Spleen (tissue), 11 donors: ENCODE measurements at regions not wholly inside any gene's neighbourhood (a gene's known extent, or its start where the extent isn't known, plus 50 kb on each side); places are given as distances from the start of the nearest gene placed in this dataset.

Experiments
- DNase-seq: peaks from one replicate; pipeline ENCODE4 v3.0.0-alpha.2; 2020
- H3K27ac ChIP-seq, 8 donors: fragments of 200-600 bp; sonication (generic) in 7 of 8; 1 replicate in 4 of 8; 2 replicates in 4 of 8; pipeline versions ENCODE4 v1.5.0 to v1.8.0; 2016 to 2021; ENCODE audit warnings: inconsistent platforms in 4 of 8, mild to moderate bottlenecking in 4 of 8, moderate library complexity in 1 of 8
- H3K27me3 ChIP-seq, 7 donors: fragments of 200-600 bp; sonication (generic) in 6 of 7; replicated peaks in 1 of 7; 1 replicate in 4 of 7; 2 replicates in 3 of 7; pipeline versions ENCODE4 v1.5.0 to v1.8.0; 2016 to 2021; ENCODE audit warnings: inconsistent platforms in 3 of 7, mild to moderate bottlenecking in 1 of 7
- H3K36me3 ChIP-seq, 6 donors: fragments of 200-600 bp; sonication (generic) in 5 of 6; 1 replicate in 4 of 6; 2 replicates in 2 of 6; pipeline versions ENCODE4 v1.5.0 to v1.8.0; 2016 to 2021; ENCODE audit warnings: inconsistent platforms in 2 of 6
- H3K4me1 ChIP-seq, 6 donors: fragments of 200-600 bp; sonication (generic) in 5 of 6; 1 replicate in 3 of 6; 2 replicates in 3 of 6; pipeline versions ENCODE4 v1.5.0 to v1.8.0; 2016 to 2021; ENCODE audit warnings: inconsistent platforms in 3 of 6
- H3K4me3 ChIP-seq, 8 donors: fragments of 200-600 bp; sonication (generic) in 7 of 8; 1 replicate in 4 of 8; 2 replicates in 4 of 8; pipeline versions ENCODE4 v1.5.0 to v1.8.0; 2016 to 2021; ENCODE audit warnings: inconsistent platforms in 4 of 8, mild to moderate bottlenecking in 4 of 8, moderate library complexity in 2 of 8
- H3K9me3 ChIP-seq, 8 donors: fragments of 200-600 bp; sonication (generic) in 7 of 8; 1 replicate in 4 of 8; 2 replicates in 4 of 8; pipeline versions ENCODE4 v1.5.0 to v1.8.0; 2016 to 2021; ENCODE audit warnings: inconsistent platforms in 4 of 8
- CTCF ChIP-seq, 11 experiments: fragments of 200-600 bp in 7 of 11; fragments of 450-650 bp in 4 of 11; sonication (generic) in 4 of 11; IDR thresholded peaks in 8 of 11; conservative IDR thresholded peaks in 3 of 11; 1 replicate in 7 of 11; 2 replicates in 4 of 11; pipeline versions ENCODE4 v1.4.0 to v1.8.0; 2016 to 2021; ENCODE audit warnings: antibody characterized with exemption in 11 of 11, inconsistent platforms in 4 of 11, mild to moderate bottlenecking in 1 of 11
- POLR2A ChIP-seq, 3 donors: fragments of 450-650 bp; IDR thresholded peaks; one replicate each; pipeline ENCODE4 v1.5.1; 2017; ENCODE audit warnings: antibody characterized with exemption in 3 of 3, mild to moderate bottlenecking in 1 of 3
- POLR2AphosphoS5 ChIP-seq, 3 donors: sonication (generic); formaldehyde crosslinking; IDR thresholded peaks; one replicate each; pipeline ENCODE4 v1.5.1; 2017; ENCODE audit warnings: antibody characterized with exemption in 3 of 3
- WGBS, 5 donors: extraction: QIAGEN DNeasy Blood & Tissue Kit in 3 of 5; methylation state at CpG; one replicate each; pipeline versions ENCODE4 v1.1.5 to v1.1.7; 2013 to 2018; 5-methylcytosine and 5-hydroxymethylcytosine counted together
- intact Hi-C: fragments of 100-400 bp; cut with DNase I; formaldehyde crosslinking; loops from one replicate; pipeline ENCODE4 v1.15.0; 2023; ENCODE audit warnings: low total_unique reads
- donor health status: healthy with polysubstance abuse.
- donor health status: DM: no; HTN: no; CAD: no; lungs with moderate emphysema.
- donor health status: DM: no; HTN: no; CAD: no.
- donor health status: Bipolar disorder and iron deficiency.
- donor health status: healthy.
- donor health status: DM: no; HTN: no; CAD: no.
- donor health status: DM: yes; HTN: yes; CAD: no.

- H3K36me3 ChIP-seq: no peaks in the 10 kb centered on the region
- TF ChIP-seq POLR2A (IDR thresholded peaks at IDR 0.05): no peak
- TF ChIP-seq CTCF (IDR thresholded peaks at IDR 0.05 in 8 of 11, conservative IDR thresholded peaks at IDR 0.05 in 3 of 11): no peak
- TF ChIP-seq POLR2AphosphoS5 (IDR thresholded peaks at IDR 0.05): no peak
- H3K9me3 ChIP-seq: no peaks in the 10 kb centered on the region
- intact Hi-C loops: no loop called here
- no peak overlapping the region for H3K4me3 ChIP-seq
- no peak for DNase-seq
- no peaks in the 10 kb centered on the region for H3K4me1 ChIP-seq
- 56 to 78% (median 62%) methylated on average over 3 of the region's 3 CpGs for WGBS, 5 donors
- H3K27me3 ChIP-seq: no peaks in the 10 kb centered on the region
- no peak overlapping the region for H3K27ac ChIP-seq
Observed at GRCh38 chr9:32708480-32709150, 73.1 kb upstream of the TAF1L start.

GRCh38 chr9:32709871-32710270, 73.5 kb upstream of the TMEM215 start:
- H3K36me3 ChIP-seq: no peaks in the 10 kb centered on the region
- 90 to 95% (median 94%) methylated on average over 6 of the region's 6 CpGs for WGBS, 5 donors
- no peak overlapping the region for H3K4me3 ChIP-seq
- TF ChIP-seq POLR2A (IDR thresholded peaks at IDR 0.05) (no peak), POLR2AphosphoS5 (IDR thresholded peaks at IDR 0.05) (no peak), CTCF (IDR thresholded peaks at IDR 0.05 in 8 of 11, conservative IDR thresholded peaks at IDR 0.05 in 3 of 11) (no peak)
- no peaks in the 10 kb centered on the region for H3K4me1 ChIP-seq
- no peak for DNase-seq
- no peak overlapping the region for H3K27ac ChIP-seq
- no peaks in the 10 kb centered on the region for H3K27me3 ChIP-seq
- H3K9me3 ChIP-seq: no peaks in the 10 kb centered on the region
- intact Hi-C loops: no loop called here

- intact Hi-C loops: no loop called here
- Histone ChIP-seq H3K4me3 (no peak overlapping the region), H3K9me3 (no peaks in the 10 kb centered on the region), H3K27me3 (no peaks in the 10 kb centered on the region), H3K27ac (no peak overlapping the region), H3K4me1 (no peaks in the 10 kb centered on the region), H3K36me3 (no peaks in the 10 kb centered on the region)
- no peak for DNase-seq
- WGBS, 5 donors: 91 to 100% (median 94%) methylated on average over 1 of the region's 1 CpG
- no peak for TF ChIP-seq CTCF (IDR thresholded peaks at IDR 0.05 in 8 of 11, conservative IDR thresholded peaks at IDR 0.05 in 3 of 11)
- no peak for TF ChIP-seq POLR2A (IDR thresholded peaks at IDR 0.05)
- TF ChIP-seq POLR2AphosphoS5 (IDR thresholded peaks at IDR 0.05): no peak
Observed at GRCh38 chr9:32716425-32716824, 66.9 kb upstream of the TMEM215 start.

GRCh38 chr9:32716955-32717543, 66.3 kb upstream of the TMEM215 start:
- no peak for TF ChIP-seq POLR2AphosphoS5 (IDR thresholded peaks at IDR 0.05)
- TF ChIP-seq POLR2A (IDR thresholded peaks at IDR 0.05): no peak
- TF ChIP-seq CTCF (IDR thresholded peaks at IDR 0.05 in 8 of 11, conservative IDR thresholded peaks at IDR 0.05 in 3 of 11): no peak
- Histone ChIP-seq H3K27me3 (no peaks in the 10 kb centered on the region), H3K9me3 (no peaks in the 10 kb centered on the region), H3K4me3 (no peak overlapping the region), H3K36me3 (no peaks in the 10 kb centered on the region), H3K4me1 (no peaks in the 10 kb centered on the region), H3K27ac (no peak overlapping the region)
- no peak for DNase-seq
- WGBS, 5 donors: 62 to 78% (median 70%) methylated on average over 4 of the region's 4 CpGs
- intact Hi-C loops: no loop called here
